HepG2 (cell line): ENCODE measurements at regions not wholly inside any gene's neighbourhood (a gene's known extent, or its start where the extent isn't known, plus 50 kb on each side); places are given as distances from the start of the nearest gene placed in this dataset.

Experiments used
- KLF11 ChIP-seq: IDR thresholded peaks from 2 replicates; pipeline ENCODE4 v1.6.1; 2016; ENCODE audit warnings: missing compliant biosample characterization
- SMAD1 ChIP-seq: sonication (generic); formaldehyde crosslinking; IDR thresholded peaks from 2 replicates; pipeline ENCODE4 v1.4.0; 2020; ENCODE audit warnings: missing genetic modification reagents, low read depth, mild to moderate bottlenecking, borderline replicate concordance
- ZNF546 ChIP-seq: sonication (generic); formaldehyde crosslinking; conservative IDR thresholded peaks from 2 replicates; pipeline ENCODE4 v1.8.1; 2023; ENCODE audit warnings: mild to moderate bottlenecking, missing genetic modification reagents
- ZNF550 ChIP-seq: sonication (generic); formaldehyde crosslinking; IDR thresholded peaks from 2 replicates; pipeline ENCODE4 v1.4.0; 2020; ENCODE audit warnings: mild to moderate bottlenecking, missing genetic modification reagents, borderline replicate concordance
- ZNF646 ChIP-seq: sonication (generic); formaldehyde crosslinking; IDR thresholded peaks from 2 replicates; pipeline ENCODE4 v1.9.0; 2021; ENCODE audit warnings: mild to moderate bottlenecking, missing genetic modification reagents
- ZXDC ChIP-seq: sonication (generic); formaldehyde crosslinking; IDR thresholded peaks from 2 replicates; pipeline ENCODE4 v1.5.0; 2020; ENCODE audit warnings: mild to moderate bottlenecking, missing genetic modification reagents

DNA sequence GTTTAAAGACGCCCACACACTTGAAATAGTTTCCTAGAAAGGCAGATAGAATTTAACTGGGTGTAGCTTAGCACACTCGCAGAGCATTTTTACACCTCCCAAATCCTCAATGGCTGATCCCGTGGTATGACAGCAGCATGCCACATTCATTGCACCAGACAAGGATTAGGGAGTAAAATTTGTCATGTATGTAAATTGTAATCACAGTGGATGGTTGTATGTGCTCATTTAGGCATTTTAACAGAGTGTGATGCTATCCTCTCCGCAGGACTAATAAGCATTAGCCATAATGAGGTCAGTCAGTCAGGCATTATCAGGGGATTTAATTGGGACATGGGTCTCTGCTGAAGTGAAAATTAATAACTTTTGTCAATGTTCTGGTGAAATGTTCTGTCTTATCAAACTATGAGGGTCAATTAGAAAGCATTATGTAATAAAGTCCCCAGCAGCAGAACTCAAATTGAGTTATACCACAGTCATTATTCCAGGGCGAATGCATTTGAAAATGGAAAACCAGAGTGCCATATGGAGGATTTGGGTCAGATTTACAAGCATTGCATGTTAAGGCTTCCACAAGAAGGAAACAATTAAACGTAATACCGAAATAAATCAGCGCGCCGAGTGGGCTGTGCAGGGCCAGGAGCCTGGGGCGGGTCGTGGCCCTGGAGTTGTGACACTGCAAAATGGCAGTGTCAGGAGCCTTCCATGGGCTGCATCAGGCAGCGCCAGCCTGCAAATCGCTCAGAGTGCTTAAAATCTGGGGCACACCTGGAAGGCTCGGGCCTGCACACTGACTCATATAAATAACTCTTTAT is 602.2 kb downstream of the BNC2 start (continued):
- no peak for TF ChIP-seq ZNF546
- no peak for TF ChIP-seq ZXDC (CRISPR knock-in tag)
- TF ChIP-seq KLF11 (CRISPR knock-in tag): no peak
- no peak for TF ChIP-seq ZNF646 (CRISPR knock-in tag)
- no peak for TF ChIP-seq ZNF550 (CRISPR knock-in tag)
- TF ChIP-seq SMAD1 (CRISPR knock-in tag): no peak
